K562 (cell line): ENCODE measurements at regions not wholly inside any gene's neighbourhood (a gene's known extent, or its start where the extent isn't known, plus 50 kb on each side); places are given as distances from the start of the nearest gene placed in this dataset.

ENCODE experiments used
- ATAC-seq: fragments of 200-7000 bp; cut with Tn5 transposase; 3 replicates; pipeline ENCODE4 v1.9.1; 2020; ENCODE audit warnings: moderate library complexity
- BruUV-seq: library from RNA; stranded (reverse); fragments of 400-500 nt; replicated peaks from 2 replicates; lab custom pipeline; 2021; lab: Mats Ljungman, UMichigan
- CTCF ChIA-PET: fragments of 300-600 bp; formaldehyde crosslinking; extraction: SDS; loops from one replicate; lab custom pipeline; 2021; ENCODE audit warnings: low intra/inter-chr PET ratio; lab: Yijun Ruan, JAX
- POLR2A ChIA-PET: fragments of 300-600, 350-650 bp; sonication (Branson Sonifier 250); formaldehyde crosslinking; extraction: SDS; loops from one replicate; lab custom pipeline; 2021; ENCODE audit warnings: antibody characterized with exemption, inconsistent platforms; lab: Yijun Ruan, JAX
- DNase-seq, 4 experiments: peaks; one replicate each; pipeline versions ENCODE4 v3.0.0 to v3.0.0-alpha.2; 2011 to 2018; ENCODE audit warnings: low spot score in 3 of 4, mixed read lengths in 3 of 4; ENCODE audit errors: extremely low read depth in 1 of 4
- FAIRE-seq: peaks from 2 replicates; lab custom pipeline; 2011; peaks lifted over from hg19 to GRCh38; lab: Jason Lieb, UNC
- H2AFZ ChIP-seq: 2 replicates; pipeline ENCODE4 v1.6.0; 2011; ENCODE audit warnings: low read depth, low read length, control low read depth, inconsistent platforms
- H3K27ac ChIP-seq: fragments of 200-600 bp; 3 replicates; pipeline ENCODE4 v1.8.0; 2011; ENCODE audit warnings: low read depth, mild to moderate bottlenecking, control low read depth, inconsistent platforms, low read length, moderate library complexity, mixed read lengths; ENCODE audit errors: extremely low read depth
- H3K27me3 ChIP-seq, 2 experiments: fragments of 300-600 bp in 1 of 2; 2 replicates in 1 of 2; 3 replicates in 1 of 2; pipeline versions ENCODE4 v1.6.0 to v1.8.0; 2011; ENCODE audit warnings: inconsistent platforms in 2 of 2, low read length in 2 of 2, mild to moderate bottlenecking in 1 of 2, mixed read lengths in 1 of 2, moderate library complexity in 1 of 2; ENCODE audit not compliant: control insufficient read depth in 2 of 2, insufficient read depth in 2 of 2
- H3K36me3 ChIP-seq: fragments of 300-600 bp; 3 replicates; pipeline ENCODE4 v1.8.0; 2011; ENCODE audit warnings: mild to moderate bottlenecking, low read length, inconsistent platforms; ENCODE audit not compliant: control insufficient read depth, insufficient read depth
- H3K4me1 ChIP-seq, 2 experiments: fragments of 200-600 bp in 1 of 2; replicated peaks in 1 of 2; 2 replicates in 1 of 2; 3 replicates in 1 of 2; pipeline versions ENCODE4 v1.5.1 to v1.8.0; 2011; ENCODE audit warnings: inconsistent platforms in 2 of 2, low read length in 2 of 2, mild to moderate bottlenecking in 1 of 2, mixed read lengths in 1 of 2, moderate library complexity in 1 of 2; ENCODE audit not compliant: control insufficient read depth in 2 of 2, insufficient read depth in 2 of 2
- H3K4me2 ChIP-seq: 2 replicates; pipeline ENCODE4 v1.6.1; 2011; ENCODE audit warnings: low read length, control low read depth, inconsistent platforms, mixed read lengths; ENCODE audit not compliant: insufficient read depth
- H3K4me3 ChIP-seq: fragments of 200-600 bp; sonication (generic), shearing (Covaris generic); 2 replicates; pipeline ENCODE4 v1.5.1; 2016; ENCODE audit warnings: control low read depth, inconsistent platforms
- H3K79me2 ChIP-seq: fragments of 200-600 bp; 3 replicates; pipeline ENCODE4 v1.8.0; 2011; ENCODE audit warnings: low read length, inconsistent platforms; ENCODE audit not compliant: control insufficient read depth, insufficient read depth
- H3K9ac ChIP-seq, 2 experiments: 2 replicates each; pipeline versions ENCODE4 v1.6.0 to v1.6.1; 2011; ENCODE audit warnings: low read depth in 2 of 2, low read length in 2 of 2, control low read depth in 1 of 2, inconsistent platforms in 1 of 2, mild to moderate bottlenecking in 1 of 2, mixed read lengths in 1 of 2; ENCODE audit not compliant: insufficient read depth in 1 of 2
- H3K9me1 ChIP-seq: one replicate; pipeline ENCODE4 v1.6.0; 2011; ENCODE audit warnings: inconsistent platforms, mild to moderate bottlenecking, low read length, moderate library complexity; ENCODE audit not compliant: control insufficient read depth, insufficient read depth
- H3K9me3 ChIP-seq: replicated peaks from 2 replicates; pipeline ENCODE4 v1.5.1; 2011; ENCODE audit warnings: low read depth, low read length, inconsistent platforms; ENCODE audit not compliant: control insufficient read depth, insufficient read depth
- H4K20me1 ChIP-seq: replicated peaks from 2 replicates; pipeline ENCODE4 v1.6.1; 2011; ENCODE audit warnings: low read length, inconsistent platforms, mixed read lengths; ENCODE audit not compliant: control insufficient read depth, insufficient read depth
- HOXB6 ChIP-seq: fragments of 250-450 bp; sonication (Bioruptor Pico); IDR thresholded peaks from 2 replicates; pipeline ENCODE4 v1.5.1; 2022; ENCODE audit warnings: mild to moderate bottlenecking, borderline replicate concordance
- ILF3 ChIP-seq: fragments of 450-650 bp; IDR thresholded peaks from 2 replicates; pipeline ENCODE4 v1.6.1; 2018; ENCODE audit warnings: antibody characterized with exemption, mild to moderate bottlenecking, moderate library complexity, borderline replicate concordance
- WGBS: fragments of 100-300 bp; shearing (Covaris generic); methylation state at CpG from one replicate; pipeline ENCODE4 v1.1.6; 2016; ENCODE audit warnings: low coverage, mixed read lengths; ENCODE audit not compliant: insufficient coverage; ENCODE audit errors: missing lambda C conversion rate; 5-methylcytosine and 5-hydroxymethylcytosine counted together
- in situ Hi-C: fragments of 300-500 bp; cut with MboI; formaldehyde crosslinking; loops from 4 replicates; pipeline ENCODE4 v1.15.0; 2018; ENCODE audit warnings: inconsistent platforms, mixed read lengths
- intact Hi-C: fragments of 100-400 bp; cut with micrococcal nuclease; formaldehyde crosslinking; loops from 2 replicates; pipeline ENCODE4 v1.14.2; 2022
- TF ChIP-seq, protein P1 (sequence below): fragments of 450-650 bp; IDR thresholded peaks from 2 replicates; pipeline ENCODE4 v1.6.1; 2016; ENCODE audit warnings: low read depth
- TF ChIP-seq, protein P2 (sequence below), 2 experiments: fragments of 450-650 bp; IDR thresholded peaks; 2 replicates each; pipeline ENCODE4 v1.6.1; 2016; ENCODE audit warnings: mild to moderate bottlenecking in 2 of 2, borderline replicate concordance in 1 of 2, low read depth in 1 of 2, moderate library complexity in 1 of 2

DNA sequence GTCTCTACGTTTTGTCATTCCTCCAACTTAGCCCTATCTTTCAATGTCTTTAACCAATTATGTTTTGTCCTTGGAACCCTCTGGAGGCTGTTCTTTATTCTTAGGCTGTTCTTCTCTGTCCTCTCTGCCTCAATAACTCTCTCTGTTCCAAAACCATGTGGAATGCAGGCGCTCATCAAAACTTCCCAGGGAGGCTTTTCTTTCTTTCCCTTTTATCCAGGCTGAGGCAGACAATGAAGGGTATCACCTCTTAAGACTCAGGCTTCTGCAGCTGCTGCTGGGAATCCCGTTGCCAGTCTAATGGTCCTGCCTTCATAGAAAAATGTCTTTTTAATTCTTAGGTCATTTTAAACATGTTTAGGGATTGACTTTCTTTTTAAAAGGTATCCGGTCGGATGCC lies 544.7 kb downstream of the CDH26 start:
- no peaks in the 10 kb centered on the region for H3K79me2 ChIP-seq
- no peak overlapping the region for H3K27ac ChIP-seq
- WGBS = 1% methylated on average over 5 of the region's 5 CpGs
- no peaks in the 10 kb centered on the region for H3K36me3 ChIP-seq
- FAIRE-seq (no peak), DNase-seq (no peak), ATAC-seq (no peak)
- no peaks in the 10 kb centered on the region for H4K20me1 ChIP-seq
- no peak overlapping the region for H3K9ac ChIP-seq
- ChIA-PET CTCF (no interaction called here), POLR2A (no interaction called here)
- H3K9me1 ChIP-seq = no peaks in the 10 kb centered on the region
- no peak overlapping the region for H2AFZ ChIP-seq
- no TSS peak for BruUV-seq
- intact Hi-C loops (no loop called here), in situ Hi-C loops (no loop called here)
- H3K4me2 ChIP-seq = no peak overlapping the region
- H3K4me3 ChIP-seq = no peak overlapping the region
- H3K9me3 ChIP-seq = no peaks in the 10 kb centered on the region
- no peaks in the 10 kb centered on the region for H3K27me3 ChIP-seq
- H3K4me1 ChIP-seq = no peaks in the 10 kb centered on the region
- TF ChIP-seq HOXB6 (CRISPR knock-in tag) (no peak), ILF3 (no peak)
- TF ChIP-seq, protein P1, sequence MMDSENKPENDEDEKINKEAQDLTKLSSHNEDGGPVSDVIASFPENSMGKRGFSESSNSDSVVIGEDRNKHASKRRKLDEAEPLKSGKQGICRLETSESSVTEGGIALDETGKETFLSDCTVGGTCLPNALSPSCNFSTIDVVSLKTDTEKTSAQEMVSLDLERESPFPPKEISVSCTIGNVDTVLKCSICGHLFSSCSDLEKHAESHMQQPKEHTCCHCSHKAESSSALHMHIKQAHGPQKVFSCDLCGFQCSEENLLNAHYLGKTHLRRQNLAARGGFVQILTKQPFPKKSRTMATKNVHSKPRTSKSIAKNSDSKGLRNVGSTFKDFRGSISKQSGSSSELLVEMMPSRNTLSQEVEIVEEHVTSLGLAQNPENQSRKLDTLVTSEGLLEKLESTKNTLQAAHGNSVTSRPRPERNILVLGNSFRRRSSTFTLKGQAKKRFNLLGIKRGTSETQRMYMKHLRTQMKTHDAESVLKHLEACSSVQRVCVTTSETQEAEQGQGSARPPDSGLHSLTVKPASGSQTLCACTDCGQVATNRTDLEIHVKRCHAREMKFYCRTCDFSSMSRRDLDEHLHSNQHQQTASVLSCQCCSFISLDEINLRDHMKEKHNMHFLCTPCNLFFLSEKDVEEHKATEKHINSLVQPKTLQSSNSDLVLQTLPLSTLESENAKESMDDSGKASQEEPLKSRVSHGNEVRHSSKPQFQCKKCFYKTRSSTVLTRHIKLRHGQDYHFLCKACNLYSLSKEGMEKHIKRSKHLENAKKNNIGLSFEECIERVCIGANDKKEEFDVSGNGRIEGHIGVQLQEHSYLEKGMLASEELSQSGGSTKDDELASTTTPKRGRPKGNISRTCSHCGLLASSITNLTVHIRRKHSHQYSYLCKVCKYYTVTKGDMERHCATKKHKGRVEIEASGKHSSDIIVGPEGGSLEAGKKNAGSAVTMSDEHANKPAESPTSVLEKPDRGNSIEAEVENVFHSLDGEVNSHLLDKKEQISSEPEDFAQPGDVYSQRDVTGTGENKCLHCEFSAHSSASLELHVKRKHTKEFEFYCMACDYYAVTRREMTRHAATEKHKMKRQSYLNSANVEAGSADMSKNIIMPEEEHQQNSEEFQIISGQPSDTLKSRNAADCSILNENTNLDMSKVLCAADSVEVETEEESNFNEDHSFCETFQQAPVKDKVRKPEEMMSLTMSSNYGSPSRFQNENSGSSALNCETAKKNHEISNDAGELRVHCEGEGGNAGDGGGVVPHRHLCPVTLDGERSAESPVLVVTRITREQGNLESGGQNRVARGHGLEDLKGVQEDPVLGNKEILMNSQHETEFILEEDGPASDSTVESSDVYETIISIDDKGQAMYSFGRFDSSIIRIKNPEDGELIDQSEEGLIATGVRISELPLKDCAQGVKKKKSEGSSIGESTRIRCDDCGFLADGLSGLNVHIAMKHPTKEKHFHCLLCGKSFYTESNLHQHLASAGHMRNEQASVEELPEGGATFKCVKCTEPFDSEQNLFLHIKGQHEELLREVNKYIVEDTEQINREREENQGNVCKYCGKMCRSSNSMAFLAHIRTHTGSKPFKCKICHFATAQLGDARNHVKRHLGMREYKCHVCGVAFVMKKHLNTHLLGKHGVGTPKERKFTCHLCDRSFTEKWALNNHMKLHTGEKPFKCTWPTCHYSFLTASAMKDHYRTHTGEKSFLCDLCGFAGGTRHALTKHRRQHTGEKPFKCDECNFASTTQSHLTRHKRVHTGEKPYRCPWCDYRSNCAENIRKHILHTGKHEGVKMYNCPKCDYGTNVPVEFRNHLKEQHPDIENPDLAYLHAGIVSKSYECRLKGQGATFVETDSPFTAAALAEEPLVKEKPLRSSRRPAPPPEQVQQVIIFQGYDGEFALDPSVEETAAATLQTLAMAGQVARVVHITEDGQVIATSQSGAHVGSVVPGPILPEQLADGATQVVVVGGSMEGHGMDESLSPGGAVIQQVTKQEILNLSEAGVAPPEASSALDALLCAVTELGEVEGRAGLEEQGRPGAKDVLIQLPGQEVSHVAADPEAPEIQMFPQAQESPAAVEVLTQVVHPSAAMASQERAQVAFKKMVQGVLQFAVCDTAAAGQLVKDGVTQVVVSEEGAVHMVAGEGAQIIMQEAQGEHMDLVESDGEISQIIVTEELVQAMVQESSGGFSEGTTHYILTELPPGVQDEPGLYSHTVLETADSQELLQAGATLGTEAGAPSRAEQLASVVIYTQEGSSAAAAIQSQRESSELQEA = no peak
- TF ChIP-seq, protein P2, sequence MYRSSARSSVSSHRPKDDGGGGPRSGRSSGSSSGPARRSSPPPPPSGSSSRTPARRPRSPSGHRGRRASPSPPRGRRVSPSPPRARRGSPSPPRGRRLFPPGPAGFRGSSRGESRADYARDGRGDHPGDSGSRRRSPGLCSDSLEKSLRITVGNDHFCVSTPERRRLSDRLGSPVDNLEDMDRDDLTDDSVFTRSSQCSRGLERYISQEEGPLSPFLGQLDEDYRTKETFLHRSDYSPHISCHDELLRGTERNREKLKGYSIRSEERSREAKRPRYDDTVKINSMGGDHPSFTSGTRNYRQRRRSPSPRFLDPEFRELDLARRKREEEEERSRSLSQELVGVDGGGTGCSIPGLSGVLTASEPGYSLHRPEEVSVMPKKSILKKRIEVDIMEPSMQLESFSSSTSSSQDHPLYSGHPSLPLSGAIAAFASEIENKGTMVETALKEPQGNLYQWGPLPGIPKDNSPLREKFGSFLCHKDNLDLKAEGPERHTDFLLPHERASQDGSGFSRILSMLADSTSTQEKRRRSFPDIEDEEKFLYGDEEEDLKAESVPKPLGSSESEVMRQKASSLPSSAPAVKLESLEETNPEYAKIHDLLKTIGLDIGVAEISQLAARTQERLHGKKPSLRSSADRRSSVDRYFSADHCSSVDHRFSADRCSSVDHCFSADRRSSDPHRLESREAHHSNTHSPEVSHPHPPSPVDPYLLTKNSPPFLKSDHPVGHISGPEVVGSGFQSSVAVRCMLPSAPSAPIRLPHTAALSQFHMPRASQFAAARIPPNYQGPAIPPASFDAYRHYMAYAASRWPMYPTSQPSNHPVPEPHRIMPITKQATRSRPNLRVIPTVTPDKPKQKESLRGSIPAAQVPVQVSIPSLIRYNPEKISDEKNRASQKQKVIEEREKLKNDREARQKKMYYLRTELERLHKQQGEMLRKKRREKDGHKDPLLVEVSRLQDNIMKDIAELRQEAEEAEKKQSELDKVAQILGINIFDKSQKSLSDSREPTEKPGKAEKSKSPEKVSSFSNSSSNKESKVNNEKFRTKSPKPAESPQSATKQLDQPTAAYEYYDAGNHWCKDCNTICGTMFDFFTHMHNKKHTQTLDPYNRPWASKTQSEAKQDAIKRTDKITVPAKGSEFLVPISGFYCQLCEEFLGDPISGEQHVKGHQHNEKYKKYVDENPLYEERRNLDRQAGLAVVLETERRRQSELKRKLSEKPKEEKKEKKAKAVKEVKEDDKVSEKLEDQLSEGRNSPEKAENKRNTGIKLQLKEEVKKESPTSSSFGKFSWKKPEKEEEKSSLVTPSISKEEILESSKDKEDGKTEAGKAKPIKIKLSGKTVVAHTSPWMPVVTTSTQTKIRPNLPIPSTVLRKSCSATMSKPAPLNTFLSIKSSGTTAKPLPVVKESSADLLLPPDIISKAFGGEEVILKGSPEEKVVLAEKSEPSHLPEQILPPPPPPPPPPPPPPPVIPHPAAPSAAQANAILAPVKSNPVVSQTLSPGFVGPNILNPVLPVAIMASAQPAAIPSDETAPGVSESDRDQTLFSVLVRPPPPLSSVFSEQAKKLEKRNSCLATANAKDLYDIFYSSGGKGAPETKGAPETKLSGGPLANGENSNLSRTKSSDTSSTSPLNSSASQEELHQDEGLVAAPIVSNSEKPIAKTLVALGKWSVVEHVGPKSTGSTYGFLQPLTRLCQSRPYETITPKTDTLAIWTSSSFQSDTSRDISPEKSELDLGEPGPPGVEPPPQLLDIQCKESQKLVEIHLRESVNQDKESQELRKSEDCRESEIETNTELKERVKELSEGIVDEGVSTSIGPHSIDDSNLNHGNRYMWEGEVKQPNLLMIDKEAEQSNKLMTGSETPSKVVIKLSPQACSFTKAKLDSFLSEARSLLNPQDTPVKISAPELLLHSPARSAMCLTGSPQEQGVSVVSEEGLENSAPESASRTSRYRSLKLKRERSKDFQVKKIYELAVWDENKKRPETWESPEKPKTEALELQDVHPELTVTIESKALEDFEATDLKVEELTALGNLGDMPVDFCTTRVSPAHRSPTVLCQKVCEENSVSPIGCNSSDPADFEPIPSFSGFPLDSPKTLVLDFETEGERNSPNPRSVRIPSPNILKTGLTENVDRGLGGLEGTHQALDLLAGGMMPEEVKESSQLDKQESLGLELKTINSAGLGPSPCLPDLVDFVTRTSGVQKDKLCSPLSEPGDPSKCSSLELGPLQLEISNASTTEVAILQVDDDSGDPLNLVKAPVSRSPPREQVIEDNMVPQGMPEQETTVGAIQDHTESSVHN (IDR thresholded peaks at IDR 0.05; ENCODE audit: borderline replicate concordance in 1 of 2, low read depth in 1 of 2) = no peak
